GM23338 (cell line): ENCODE measurements at regions not wholly inside any gene's neighbourhood (a gene's known extent, or its start where the extent isn't known, plus 50 kb on each side); places are given as distances from the start of the nearest gene placed in this dataset.

ENCODE experiments used
- ATAC-seq: fragments of 200-7000 bp; cut with Tn5 transposase; 3 replicates; pipeline ENCODE4 v1.9.1; 2020
- DNase-seq: peaks from one replicate; pipeline ENCODE4 v3.0.0-alpha.2; 2015; ENCODE audit warnings: low spot score
- H2AFZ ChIP-seq: fragments of 200-600 bp; sonication (generic); 2 replicates; pipeline ENCODE4 v1.8.0; 2016; ENCODE audit warnings: antibody characterized with exemption, mild to moderate bottlenecking, moderate library complexity
- H3F3A ChIP-seq: fragments of 200-600 bp; sonication (generic); replicated peaks from 2 replicates; pipeline ENCODE4 v1.8.0; 2017; ENCODE audit warnings: antibody characterized with exemption, mixed run types, low read depth
- H3K27ac ChIP-seq: fragments of 200-600 bp; sonication (generic); 2 replicates; pipeline ENCODE4 v1.6.1; 2016; ENCODE audit warnings: low read depth
- H3K27me3 ChIP-seq: fragments of 200-600 bp; sonication (generic); 2 replicates; pipeline ENCODE4 v1.8.0; 2016; ENCODE audit warnings: mild to moderate bottlenecking, mixed run types, moderate library complexity; ENCODE audit not compliant: insufficient read depth
- H3K36me3 ChIP-seq: fragments of 200-600 bp; sonication (generic); 2 replicates; pipeline ENCODE4 v1.8.0; 2016; ENCODE audit warnings: mild to moderate bottlenecking; ENCODE audit not compliant: insufficient read depth
- H3K4me1 ChIP-seq: fragments of 200-600 bp; sonication (generic); 2 replicates; pipeline ENCODE4 v1.8.0; 2016; ENCODE audit warnings: mild to moderate bottlenecking, moderate library complexity; ENCODE audit not compliant: insufficient read depth
- H3K4me2 ChIP-seq: fragments of 200-600 bp; sonication (generic); 2 replicates; pipeline ENCODE4 v1.7.1; 2017; ENCODE audit warnings: mixed run types
- H3K4me3 ChIP-seq: fragments of 200-600 bp; sonication (generic); 2 replicates; pipeline ENCODE4 v1.6.1; 2016; ENCODE audit warnings: mixed run types
- H3K79me2 ChIP-seq: fragments of 200-600 bp; sonication (generic); replicated peaks from 2 replicates; pipeline ENCODE4 v1.8.0; 2017; ENCODE audit warnings: mild to moderate bottlenecking; ENCODE audit not compliant: insufficient read depth
- H3K9me2 ChIP-seq: fragments of 200-600 bp; sonication (generic); 2 replicates; pipeline ENCODE4 v1.8.0; 2017; ENCODE audit not compliant: insufficient read depth
- H4K20me1 ChIP-seq: fragments of 200-600 bp; sonication (generic); replicated peaks from 2 replicates; pipeline ENCODE4 v1.8.0; 2017; ENCODE audit warnings: mild to moderate bottlenecking; ENCODE audit not compliant: insufficient read depth
- H3K27ac Mint-ChIP-seq: 2 replicates; pipeline ENCODE4 v1.8.0; 2020; ENCODE audit warnings: inconsistent platforms, mild to moderate bottlenecking, moderate library complexity, mixed read lengths
- H3K27me3 Mint-ChIP-seq: 3 replicates; pipeline ENCODE4 v1.8.0; 2022; ENCODE audit warnings: low read depth, mild to moderate bottlenecking, moderate library complexity, mixed read lengths, inconsistent platforms; ENCODE audit not compliant: insufficient read depth, poor library complexity
- H3K36me3 Mint-ChIP-seq: 3 replicates; pipeline ENCODE4 v1.8.0; 2021; ENCODE audit warnings: low read depth, mild to moderate bottlenecking, inconsistent platforms, moderate library complexity, mixed read lengths
- H3K4me1 Mint-ChIP-seq: 3 replicates; pipeline ENCODE4 v1.8.0; 2020; ENCODE audit warnings: mild to moderate bottlenecking, inconsistent platforms, mixed read lengths
- H3K4me3 Mint-ChIP-seq: 3 replicates; pipeline ENCODE4 v1.8.0; 2021; ENCODE audit warnings: moderate library complexity, mild to moderate bottlenecking, inconsistent platforms, mixed read lengths
- H3K9me3 Mint-ChIP-seq: 3 replicates; pipeline ENCODE4 v1.8.0; 2020; ENCODE audit warnings: moderate library complexity, mild to moderate bottlenecking, inconsistent platforms, mixed read lengths
- CREB1 ChIP-seq: fragments of 250-450 bp; sonication (Bioruptor Pico); IDR thresholded peaks from 2 replicates; pipeline ENCODE4 v1.5.0; 2020; ENCODE audit warnings: low read depth, mild to moderate bottlenecking, moderate library complexity
- ETS1 ChIP-seq: IDR thresholded peaks from 2 replicates; pipeline ENCODE4 v1.6.1; 2016; ENCODE audit warnings: antibody characterized with exemption
- EZH2 ChIP-seq: fragments of 200-600 bp; sonication (generic); IDR thresholded peaks from one replicate; pipeline ENCODE4 v1.8.0; 2017; ENCODE audit warnings: antibody characterized with exemption, mild to moderate bottlenecking, low read depth; ENCODE audit not compliant: unreplicated experiment
- EZH2phosphoT487 ChIP-seq: fragments of 200-600 bp; sonication (generic); IDR thresholded peaks from one replicate; pipeline ENCODE4 v1.8.1; 2018; ENCODE audit warnings: antibody characterized with exemption; ENCODE audit not compliant: unreplicated experiment
- JUNB ChIP-seq: IDR thresholded peaks from one replicate; pipeline ENCODE4 v1.6.1; 2016; ENCODE audit warnings: antibody characterized with exemption; ENCODE audit not compliant: unreplicated experiment
- NANOG ChIP-seq: IDR thresholded peaks from 2 replicates; pipeline ENCODE4 v1.6.1; 2016; ENCODE audit warnings: antibody characterized with exemption, borderline replicate concordance
- POLR2AphosphoS5 ChIP-seq: IDR thresholded peaks from 2 replicates; pipeline ENCODE4 v1.6.1; 2016; ENCODE audit warnings: antibody characterized with exemption, low read depth
- REST ChIP-seq: IDR thresholded peaks from one replicate; pipeline ENCODE4 v1.6.1; 2018; ENCODE audit warnings: antibody characterized with exemption; ENCODE audit not compliant: unreplicated experiment
- STAT1 ChIP-seq: IDR thresholded peaks from one replicate; pipeline ENCODE4 v1.6.1; 2016; ENCODE audit warnings: antibody characterized with exemption; ENCODE audit not compliant: unreplicated experiment
- ZNF114 ChIP-seq: fragments of 250-450 bp; sonication (Bioruptor Pico); IDR thresholded peaks from 2 replicates; pipeline ENCODE4 v1.5.0; 2020; ENCODE audit warnings: mild to moderate bottlenecking, moderate library complexity
- ZNF331 ChIP-seq: fragments of 250-450 bp; sonication (Bioruptor Pico); IDR thresholded peaks from 2 replicates; pipeline ENCODE4 v1.5.0; 2020; ENCODE audit warnings: low read depth, mild to moderate bottlenecking, moderate library complexity
- ZNF462 ChIP-seq: fragments of 250-450 bp; sonication (Bioruptor Pico); IDR thresholded peaks from 2 replicates; pipeline ENCODE4 v1.5.0; 2020; ENCODE audit warnings: mild to moderate bottlenecking, moderate library complexity
- TF ChIP-seq, protein P1 (sequence below), 2 experiments: fragments of 200-600 bp in 1 of 2; sonication (generic) in 1 of 2; conservative IDR thresholded peaks; 2 replicates each; pipeline versions ENCODE4 v1.5.1 to v1.6.1; 2016 to 2017; ENCODE audit warnings: antibody characterized with exemption in 2 of 2, low read depth in 2 of 2, mild to moderate bottlenecking in 2 of 2, moderate library complexity in 1 of 2

DNA sequence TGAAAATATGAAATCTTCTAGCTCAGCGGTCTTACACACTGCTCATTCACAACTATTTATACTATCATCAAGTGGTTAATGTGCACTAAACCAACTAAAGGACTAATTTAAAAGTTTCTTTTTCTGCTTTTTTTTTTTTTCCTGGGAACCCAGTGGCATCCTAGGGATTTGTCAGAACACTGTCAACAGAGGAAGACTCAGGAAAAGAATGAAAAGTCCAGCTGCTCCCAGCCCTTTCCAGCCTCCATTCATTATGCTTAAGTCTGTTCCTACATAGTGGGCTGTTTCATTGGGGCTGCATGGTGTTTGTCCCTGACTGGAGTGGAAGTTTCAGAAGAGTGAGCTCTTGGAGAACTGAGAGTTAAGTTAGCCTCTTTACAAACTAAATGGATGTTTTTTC lies 391.1 kb downstream of the AASDHPPT start:
- Mint-ChIP-seq H3K27ac (no peak overlapping the region), H3K4me3 (no peak overlapping the region), H3K9me3 (peaks cover 3% of the 10 kb centered on the region; the same call in 1 of the 3 replicates), H3K36me3 (no peaks in the 10 kb centered on the region), H3K4me1 (peaks cover under 1% of the 10 kb centered on the region; the same call in 1 of the 3 replicates), H3K27me3 (no peaks in the 10 kb centered on the region)
- H3K27me3 ChIP-seq: no peaks in the 10 kb centered on the region
- no peaks in the 10 kb centered on the region for H3F3A ChIP-seq
- no peak overlapping the region for H3K27ac ChIP-seq
- H2AFZ ChIP-seq: no peak overlapping the region
- no peaks in the 10 kb centered on the region for H3K36me3 ChIP-seq
- H4K20me1 ChIP-seq: no peaks in the 10 kb centered on the region
- no peak for ATAC-seq
- H3K4me1 ChIP-seq: peaks cover 1% of the 10 kb centered on the region; the same call in 1 of the 2 replicates
- no peaks in the 10 kb centered on the region for H3K9me2 ChIP-seq
- H3K4me2 ChIP-seq: no peak overlapping the region
- TF ChIP-seq EZH2 (no peak), REST (no peak), STAT1 (no peak), POLR2AphosphoS5 (no peak), EZH2phosphoT487 (no peak), ZNF331 (CRISPR knock-in tag) (no peak), CREB1 (CRISPR knock-in tag) (no peak), ETS1 (no peak), NANOG (no peak), JUNB (no peak), ZNF462 (CRISPR knock-in tag) (no peak), ZNF114 (CRISPR knock-in tag) (no peak)
- TF ChIP-seq, protein P1, sequence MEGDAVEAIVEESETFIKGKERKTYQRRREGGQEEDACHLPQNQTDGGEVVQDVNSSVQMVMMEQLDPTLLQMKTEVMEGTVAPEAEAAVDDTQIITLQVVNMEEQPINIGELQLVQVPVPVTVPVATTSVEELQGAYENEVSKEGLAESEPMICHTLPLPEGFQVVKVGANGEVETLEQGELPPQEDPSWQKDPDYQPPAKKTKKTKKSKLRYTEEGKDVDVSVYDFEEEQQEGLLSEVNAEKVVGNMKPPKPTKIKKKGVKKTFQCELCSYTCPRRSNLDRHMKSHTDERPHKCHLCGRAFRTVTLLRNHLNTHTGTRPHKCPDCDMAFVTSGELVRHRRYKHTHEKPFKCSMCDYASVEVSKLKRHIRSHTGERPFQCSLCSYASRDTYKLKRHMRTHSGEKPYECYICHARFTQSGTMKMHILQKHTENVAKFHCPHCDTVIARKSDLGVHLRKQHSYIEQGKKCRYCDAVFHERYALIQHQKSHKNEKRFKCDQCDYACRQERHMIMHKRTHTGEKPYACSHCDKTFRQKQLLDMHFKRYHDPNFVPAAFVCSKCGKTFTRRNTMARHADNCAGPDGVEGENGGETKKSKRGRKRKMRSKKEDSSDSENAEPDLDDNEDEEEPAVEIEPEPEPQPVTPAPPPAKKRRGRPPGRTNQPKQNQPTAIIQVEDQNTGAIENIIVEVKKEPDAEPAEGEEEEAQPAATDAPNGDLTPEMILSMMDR (conservative IDR thresholded peaks at IDR 0.05; ENCODE audit: low read depth in 2 of 2): no peak
- no peaks in the 10 kb centered on the region for H3K79me2 ChIP-seq
- no peak for DNase-seq
- H3K4me3 ChIP-seq: no peak overlapping the region
